Fibroblast of lung (primary cell): ENCODE measurements at regions not wholly inside any gene's neighbourhood (a gene's known extent, or its start where the extent isn't known, plus 50 kb on each side); places are given as distances from the start of the nearest gene placed in this dataset.

Source experiments
- EZH2 ChIP-seq: IDR thresholded peaks from 2 replicates; pipeline ENCODE4 v1.5.1; 2012; ENCODE audit warnings: low read length, control low read depth, mild to moderate bottlenecking; ENCODE audit errors: missing control alignments
- TF ChIP-seq, protein P1 (sequence below), 2 donors: IDR thresholded peaks in 1 of 2; conservative IDR thresholded peaks in 1 of 2; 1 replicate in 1 of 2; 2 replicates in 1 of 2; pipeline ENCODE4 v1.5.1; 2011 to 2012; ENCODE audit warnings: low read length in 2 of 2, control low read depth in 1 of 2, inconsistent platforms in 1 of 2, low read depth in 1 of 2, mild to moderate bottlenecking in 1 of 2

DNA sequence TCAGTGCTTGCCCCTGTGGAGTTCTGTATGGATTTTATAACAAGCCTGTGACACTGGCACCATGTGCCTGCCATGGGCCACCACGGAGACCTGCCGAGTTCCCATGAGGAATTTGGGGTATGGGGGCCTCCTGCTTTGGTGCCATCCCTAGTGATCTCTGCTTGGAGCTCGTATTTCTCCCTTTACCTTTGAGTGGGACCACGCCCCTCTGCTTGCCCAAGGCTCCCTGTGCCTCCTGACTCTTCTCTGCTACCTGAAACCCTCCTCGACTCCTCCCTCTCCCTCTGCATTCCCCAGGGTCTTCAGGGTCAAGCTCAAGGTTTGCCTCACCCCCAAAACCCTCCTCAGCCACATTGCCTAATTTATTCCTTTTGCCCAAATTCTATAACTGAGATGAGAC, 225.0 kb downstream of the BUB3 start:
- no peak for TF ChIP-seq EZH2
- TF ChIP-seq, protein P1, sequence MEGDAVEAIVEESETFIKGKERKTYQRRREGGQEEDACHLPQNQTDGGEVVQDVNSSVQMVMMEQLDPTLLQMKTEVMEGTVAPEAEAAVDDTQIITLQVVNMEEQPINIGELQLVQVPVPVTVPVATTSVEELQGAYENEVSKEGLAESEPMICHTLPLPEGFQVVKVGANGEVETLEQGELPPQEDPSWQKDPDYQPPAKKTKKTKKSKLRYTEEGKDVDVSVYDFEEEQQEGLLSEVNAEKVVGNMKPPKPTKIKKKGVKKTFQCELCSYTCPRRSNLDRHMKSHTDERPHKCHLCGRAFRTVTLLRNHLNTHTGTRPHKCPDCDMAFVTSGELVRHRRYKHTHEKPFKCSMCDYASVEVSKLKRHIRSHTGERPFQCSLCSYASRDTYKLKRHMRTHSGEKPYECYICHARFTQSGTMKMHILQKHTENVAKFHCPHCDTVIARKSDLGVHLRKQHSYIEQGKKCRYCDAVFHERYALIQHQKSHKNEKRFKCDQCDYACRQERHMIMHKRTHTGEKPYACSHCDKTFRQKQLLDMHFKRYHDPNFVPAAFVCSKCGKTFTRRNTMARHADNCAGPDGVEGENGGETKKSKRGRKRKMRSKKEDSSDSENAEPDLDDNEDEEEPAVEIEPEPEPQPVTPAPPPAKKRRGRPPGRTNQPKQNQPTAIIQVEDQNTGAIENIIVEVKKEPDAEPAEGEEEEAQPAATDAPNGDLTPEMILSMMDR (conservative IDR thresholded peaks at IDR 0.05 in 1 of 2, IDR thresholded peaks at IDR 0.05 in 1 of 2; ENCODE audit: low read depth in 1 of 2, low read length in 2 of 2), result no peak
